HG03108 (cell line): ENCODE measurements at regions not wholly inside any gene's neighbourhood (a gene's known extent, or its start where the extent isn't known, plus 50 kb on each side); places are given as distances from the start of the nearest gene placed in this dataset.
"Not testable (repeated sequence)": the region's sequence is repeated elsewhere in the genome, so short reads cannot be mapped to it uniquely, and the experiment has no call there.

Source experiments
- ATAC-seq: cut with Tn5 transposase; IDR thresholded peaks from one replicate; pipeline ENCODE4 v1.9.1; 2021; ENCODE audit warnings: moderate library complexity; ENCODE audit not compliant: unreplicated experiment

GRCh38 chr1:95512925-95513324 is 278.9 kb downstream of the RWDD3 start:
- ATAC-seq = no peak

GRCh38 chr1:95517506-95517905 is 283.5 kb downstream of the RWDD3 start:
- ATAC-seq = no peak

- ATAC-seq = no peak
Observed at GRCh38 chr1:95518310-95518709, 284.3 kb downstream of the RWDD3 start.

- ATAC-seq = no peak
Observed at GRCh38 chr1:95520390-95520789, 286.4 kb downstream of the RWDD3 start.

- ATAC-seq = no peak
Observed at GRCh38 chr1:95532335-95532734, 298.3 kb downstream of the RWDD3 start.

GRCh38 chr1:95534985-95535384 is 301.0 kb downstream of the RWDD3 start:
- ATAC-seq = no peak

GRCh38 chr1:95535614-95536013 is 301.6 kb downstream of the RWDD3 start:
- no peak for ATAC-seq

GRCh38 chr1:95536501-95536900 is 302.5 kb downstream of the RWDD3 start:
- no peak for ATAC-seq

- no peak for ATAC-seq
Observed at GRCh38 chr1:95537176-95537575, 303.2 kb downstream of the RWDD3 start.

- not testable (repeated sequence) for ATAC-seq
Observed at GRCh38 chr1:95538242-95538641, 304.2 kb downstream of the RWDD3 start.

GRCh38 chr1:95542936-95543335 is 308.9 kb downstream of the RWDD3 start:
- no peak for ATAC-seq

- ATAC-seq = no peak
Observed at GRCh38 chr1:95547005-95547404, 313.0 kb downstream of the RWDD3 start.

- ATAC-seq = no peak
Observed at GRCh38 chr1:95548211-95548610, 314.2 kb downstream of the RWDD3 start.

GRCh38 chr1:95551201-95551600 is 317.2 kb downstream of the RWDD3 start:
- ATAC-seq = no peak

- no peak for ATAC-seq
Observed at GRCh38 chr1:95553595-95553994, 319.6 kb downstream of the RWDD3 start.

GRCh38 chr1:95554408-95554807 is 320.4 kb downstream of the RWDD3 start:
- ATAC-seq = no peak

GRCh38 chr1:95558791-95559190 is 324.8 kb downstream of the RWDD3 start:
- ATAC-seq = no peak

- no peak for ATAC-seq
Observed at GRCh38 chr1:95561346-95561745, 327.3 kb downstream of the RWDD3 start.

GRCh38 chr1:95562230-95562629 is 328.2 kb downstream of the RWDD3 start:
- ATAC-seq = no peak

- ATAC-seq = no peak
Observed at GRCh38 chr1:95572002-95572401, 338.0 kb downstream of the RWDD3 start.

- ATAC-seq = no peak
Observed at GRCh38 chr1:95572962-95573361, 339.0 kb downstream of the RWDD3 start.

- ATAC-seq = no peak
Observed at GRCh38 chr1:95575291-95575690, 341.3 kb downstream of the RWDD3 start.

- ATAC-seq = no peak
Observed at GRCh38 chr1:95578462-95578861, 344.5 kb downstream of the RWDD3 start.

GRCh38 chr1:95582191-95582590 is 348.2 kb downstream of the RWDD3 start:
- no peak for ATAC-seq
